Fibroblast of pulmonary artery (primary cell): ENCODE measurements at regions not wholly inside any gene's neighbourhood (a gene's known extent, or its start where the extent isn't known, plus 50 kb on each side); places are given as distances from the start of the nearest gene placed in this dataset.
A peak's percentile ranks its signal among the peaks of the same experiment; 100 is the strongest.

ENCODE experiments used
- DNase-seq: peaks from one replicate; pipeline ENCODE4 v3.0.0-alpha.2; 2010; ENCODE audit warnings: low read depth
- H3K4me3 ChIP-seq: replicated peaks from 2 replicates; pipeline ENCODE4 v1.5.1; 2011; ENCODE audit warnings: low read depth, mild to moderate bottlenecking, control low read depth, low read length, moderate library complexity
- TF ChIP-seq, protein P1 (sequence below): IDR thresholded peaks from 2 replicates; pipeline ENCODE4 v1.5.1; 2011; ENCODE audit warnings: mild to moderate bottlenecking, control low read depth, low read length, inconsistent platforms; ENCODE audit errors: missing control alignments

DNA sequence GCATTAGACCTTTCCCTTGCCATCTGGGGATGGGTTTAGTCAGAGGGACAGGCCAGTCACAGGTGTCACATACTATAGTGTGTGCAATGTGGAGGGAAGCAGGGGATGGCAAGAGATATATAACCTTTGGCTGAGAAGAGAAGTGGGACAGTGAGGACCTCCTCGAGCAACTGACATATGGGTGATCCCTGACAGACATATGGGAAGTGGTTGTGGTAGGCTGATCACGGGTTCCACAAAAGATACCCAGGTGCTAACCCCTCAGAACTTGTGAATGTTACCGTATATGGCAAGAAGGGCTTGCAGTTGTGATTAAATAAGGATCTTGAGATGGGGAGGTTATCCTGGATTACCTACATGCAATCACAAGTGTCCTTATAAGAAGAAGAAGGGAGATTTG lies 188.1 kb upstream of the MPHOSPH6 start:
- DNase-seq = no peak
- TF ChIP-seq, protein P1, sequence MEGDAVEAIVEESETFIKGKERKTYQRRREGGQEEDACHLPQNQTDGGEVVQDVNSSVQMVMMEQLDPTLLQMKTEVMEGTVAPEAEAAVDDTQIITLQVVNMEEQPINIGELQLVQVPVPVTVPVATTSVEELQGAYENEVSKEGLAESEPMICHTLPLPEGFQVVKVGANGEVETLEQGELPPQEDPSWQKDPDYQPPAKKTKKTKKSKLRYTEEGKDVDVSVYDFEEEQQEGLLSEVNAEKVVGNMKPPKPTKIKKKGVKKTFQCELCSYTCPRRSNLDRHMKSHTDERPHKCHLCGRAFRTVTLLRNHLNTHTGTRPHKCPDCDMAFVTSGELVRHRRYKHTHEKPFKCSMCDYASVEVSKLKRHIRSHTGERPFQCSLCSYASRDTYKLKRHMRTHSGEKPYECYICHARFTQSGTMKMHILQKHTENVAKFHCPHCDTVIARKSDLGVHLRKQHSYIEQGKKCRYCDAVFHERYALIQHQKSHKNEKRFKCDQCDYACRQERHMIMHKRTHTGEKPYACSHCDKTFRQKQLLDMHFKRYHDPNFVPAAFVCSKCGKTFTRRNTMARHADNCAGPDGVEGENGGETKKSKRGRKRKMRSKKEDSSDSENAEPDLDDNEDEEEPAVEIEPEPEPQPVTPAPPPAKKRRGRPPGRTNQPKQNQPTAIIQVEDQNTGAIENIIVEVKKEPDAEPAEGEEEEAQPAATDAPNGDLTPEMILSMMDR = no peak

DNA sequence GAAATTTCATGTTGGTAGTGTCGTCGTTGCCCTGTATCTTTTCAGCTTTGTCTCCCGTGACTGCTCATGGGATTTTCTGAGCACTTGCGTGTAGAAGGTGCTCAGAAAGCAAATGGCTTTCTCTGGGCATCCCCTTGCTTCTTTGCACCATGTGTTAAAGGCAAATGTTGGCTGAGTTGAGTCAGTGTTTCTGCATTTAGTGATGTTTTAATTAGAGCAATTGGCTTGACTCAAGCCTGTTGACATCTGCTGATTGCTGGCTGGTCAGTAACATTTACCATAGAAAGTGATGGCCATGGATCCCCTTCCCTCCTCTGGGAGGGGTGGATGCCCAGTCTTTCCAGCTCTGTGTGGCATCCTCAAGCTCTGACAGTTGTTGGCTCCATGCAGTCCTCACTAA lies 187.2 kb upstream of the MPHOSPH6 start:
- no peak for DNase-seq
- no peak overlapping the region for H3K4me3 ChIP-seq
- TF ChIP-seq, protein P1 = no peak

More for the DNA sequence above, 188.1 kb upstream of the MPHOSPH6 start:
- H3K4me3 ChIP-seq = no peak overlapping the region

DNA sequence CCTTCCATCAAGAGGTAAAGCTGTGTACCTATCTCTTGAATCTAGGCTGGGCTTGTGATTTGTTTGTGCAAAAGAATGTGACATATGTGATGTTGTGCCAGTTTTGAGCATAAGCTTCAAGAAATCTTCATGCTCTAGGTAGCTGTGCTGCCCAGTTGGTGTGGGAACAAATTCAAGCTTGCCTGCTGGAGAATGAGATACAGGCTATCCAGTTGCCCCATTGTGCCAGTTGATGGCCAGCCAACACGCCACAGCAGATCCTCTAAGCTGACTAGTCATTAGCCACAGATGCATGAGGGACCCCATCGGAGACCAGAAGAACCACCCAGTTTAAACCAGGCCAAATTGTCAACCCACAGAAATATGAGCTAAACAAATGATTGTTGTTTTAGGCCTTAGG lies 180.5 kb upstream of the MPHOSPH6 start:
- TF ChIP-seq, protein P1 = no peak
- DNase-seq = no peak
- no peak overlapping the region for H3K4me3 ChIP-seq

DNA sequence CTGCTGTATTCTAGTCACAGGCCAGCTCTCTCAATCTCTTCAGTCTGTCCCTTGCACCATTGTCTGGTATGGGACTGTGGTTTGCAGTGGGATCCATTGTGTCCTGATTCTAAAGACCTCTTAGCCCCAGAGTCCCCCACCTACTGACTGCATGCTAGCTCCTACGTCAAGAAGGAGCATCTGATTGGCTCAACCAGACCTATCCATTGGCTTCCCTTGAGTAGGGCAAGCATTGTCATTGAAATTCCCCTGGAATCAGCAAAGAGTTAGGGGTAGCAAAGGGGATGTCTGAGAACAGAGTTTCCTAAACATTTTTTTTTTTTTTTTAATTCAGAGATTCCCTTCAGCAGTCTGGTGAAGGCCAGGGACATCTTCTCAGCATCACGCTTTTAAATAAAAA lies 175.3 kb upstream of the MPHOSPH6 start:
- no peak overlapping the region for H3K4me3 ChIP-seq
- TF ChIP-seq, protein P1 = no peak
- DNase-seq = no peak

DNA sequence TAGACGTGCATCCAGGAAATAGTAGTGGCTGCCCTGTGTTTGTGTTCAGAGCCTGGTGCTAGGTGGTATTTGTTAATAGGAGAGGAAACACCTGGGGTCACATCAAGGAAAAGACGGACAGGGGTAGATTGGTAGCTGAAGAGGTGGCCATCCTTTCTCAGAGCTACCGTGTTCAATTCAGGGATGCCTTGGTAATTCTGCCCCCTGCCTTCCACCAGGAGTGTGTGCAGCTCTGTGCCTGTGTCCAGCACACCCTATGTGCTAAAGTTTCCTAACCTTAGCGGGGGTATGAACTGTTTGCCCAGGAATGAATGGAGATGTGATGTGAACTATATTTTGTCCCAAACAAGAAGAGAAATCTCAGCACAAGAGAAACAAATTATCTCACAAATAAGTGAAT lies 174.1 kb upstream of the MPHOSPH6 start:
- no peak for DNase-seq
- TF ChIP-seq, protein P1 = peak; percentile 19
- no peak overlapping the region for H3K4me3 ChIP-seq

DNA sequence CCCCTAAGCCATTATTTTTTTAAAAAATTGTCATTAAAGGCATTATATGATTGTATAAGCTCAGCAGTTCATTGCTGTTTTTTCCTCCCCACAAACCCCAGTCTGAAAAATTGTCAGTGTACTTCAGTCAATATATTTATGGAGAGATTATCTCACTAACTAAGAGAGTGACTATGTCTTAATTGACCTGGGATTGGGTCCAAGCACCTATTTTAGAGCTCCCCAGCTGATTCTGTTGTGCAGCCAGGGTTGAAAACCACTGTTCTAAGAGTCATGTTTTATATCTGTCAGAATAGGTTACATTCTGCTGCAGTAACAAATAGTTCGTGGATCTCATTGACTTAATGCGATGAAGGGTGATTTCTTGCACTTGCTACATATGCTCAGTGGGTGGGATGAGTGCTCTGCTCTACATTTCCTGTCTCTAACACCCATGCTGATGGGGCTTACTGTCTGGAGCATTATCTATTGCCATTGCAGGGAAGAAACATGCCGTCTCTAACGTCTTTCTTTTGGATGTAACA lies 171.2 kb upstream of the MPHOSPH6 start:
- TF ChIP-seq, protein P1 = no peak
- DNase-seq = no peak
- no peak overlapping the region for H3K4me3 ChIP-seq

DNA sequence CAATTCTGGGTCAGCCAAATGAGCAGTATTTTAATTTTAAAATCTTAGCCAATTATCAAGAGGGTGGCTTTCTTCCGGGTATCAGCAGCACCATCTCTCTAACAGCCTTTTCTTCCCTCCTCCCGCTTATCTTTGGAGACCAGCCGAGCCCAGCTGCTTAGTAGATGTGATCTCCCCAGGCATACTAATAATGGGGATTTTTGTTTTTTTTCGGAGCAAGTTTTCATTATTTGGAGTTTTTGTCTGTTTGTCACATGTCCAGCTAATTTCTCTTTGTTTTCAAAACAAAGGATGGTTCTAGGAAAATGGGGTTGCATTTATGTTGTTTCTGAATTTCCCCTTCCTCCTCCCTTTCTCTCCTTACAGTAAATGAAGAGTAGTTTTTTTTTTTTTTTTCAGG lies 170.5 kb upstream of the MPHOSPH6 start:
- TF ChIP-seq, protein P1 = no peak
- H3K4me3 ChIP-seq = no peak overlapping the region
- DNase-seq = no peak
